AG09309 (cell line): ENCODE measurements at regions not wholly inside any gene's neighbourhood (a gene's known extent, or its start where the extent isn't known, plus 50 kb on each side); places are given as distances from the start of the nearest gene placed in this dataset.
"Not testable (repeated sequence)": the region's sequence is repeated elsewhere in the genome, so short reads cannot be mapped to it uniquely, and the experiment has no call there.

Source experiments
- DNase-seq: peaks from one replicate; pipeline ENCODE4 v3.0.0-alpha.2; 2010; ENCODE audit warnings: low read depth
- H3K4me3 ChIP-seq: 2 replicates; pipeline ENCODE4 v1.5.1; 2011; ENCODE audit warnings: mild to moderate bottlenecking, low read depth, low read length, moderate library complexity; ENCODE audit not compliant: control insufficient read depth
- CTCF ChIP-seq: IDR thresholded peaks from 2 replicates; pipeline ENCODE4 v1.5.1; 2011; ENCODE audit warnings: mild to moderate bottlenecking, low read depth, low read length, inconsistent platforms; ENCODE audit not compliant: insufficient read depth, control insufficient read depth; ENCODE audit errors: missing control alignments

- DNase-seq = no peak
- no peak for TF ChIP-seq CTCF
Measured at GRCh38 chr4:30181918-30182317, 538.3 kb upstream of the PCDH7 start.

GRCh38 chr4:30182786-30183185 lies 537.4 kb upstream of the PCDH7 start:
- no peak for TF ChIP-seq CTCF
- H3K4me3 ChIP-seq = no peak overlapping the region
- DNase-seq = no peak

More at GRCh38 chr4:30181918-30182317, 538.3 kb upstream of the PCDH7 start:
- H3K4me3 ChIP-seq = no peak overlapping the region

DNA sequence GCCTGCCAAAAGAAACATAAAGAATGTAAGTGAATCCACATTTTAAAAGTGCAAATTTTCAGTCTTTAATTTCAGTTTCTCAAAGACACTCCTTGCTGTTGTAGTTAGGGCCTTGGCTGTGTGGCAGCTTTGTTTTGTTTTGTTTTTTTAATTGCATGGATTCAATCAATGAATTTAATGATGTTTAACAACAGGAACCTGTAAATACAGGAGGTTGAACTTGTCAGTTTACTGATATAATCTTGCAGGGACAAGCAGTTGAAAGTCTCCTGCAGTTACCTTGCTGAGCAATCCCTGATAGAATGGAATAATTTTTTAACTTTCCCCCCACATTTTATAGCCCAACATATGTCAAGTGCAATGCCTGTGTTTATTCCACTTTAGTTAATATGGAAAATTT lies 528.3 kb upstream of the PCDH7 start:
- no peak for DNase-seq
- H3K4me3 ChIP-seq = no peak overlapping the region
- no peak for TF ChIP-seq CTCF

- no peak for TF ChIP-seq CTCF
- H3K4me3 ChIP-seq = no peak overlapping the region
- no peak for DNase-seq
Measured at GRCh38 chr4:30207389-30207788, 512.8 kb upstream of the PCDH7 start.

GRCh38 chr4:30208731-30209435 lies 511.3 kb upstream of the PCDH7 start:
- peak; percentile 4 for DNase-seq
- no peak overlapping the region for H3K4me3 ChIP-seq

DNA sequence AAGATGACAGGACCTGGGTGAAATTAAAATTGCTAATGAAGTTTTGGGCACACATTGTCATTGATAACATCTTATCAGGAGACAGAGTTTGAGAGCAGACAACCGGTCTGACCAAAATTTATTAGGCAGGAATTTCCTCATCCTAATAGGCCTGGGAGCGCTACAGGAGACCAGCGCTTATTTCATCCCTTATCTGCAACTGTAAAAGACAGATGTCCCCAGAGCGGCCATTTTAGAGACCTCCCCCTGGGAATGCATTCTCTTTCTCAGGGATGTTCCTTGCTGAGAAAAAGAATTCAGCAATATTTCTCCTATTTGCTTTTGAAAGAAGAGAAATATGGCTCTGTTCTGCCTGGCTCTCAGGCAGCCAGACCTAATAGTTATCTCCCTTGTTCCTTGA lies 504.2 kb upstream of the PCDH7 start:
- not testable (repeated sequence) for DNase-seq, H3K4me3 ChIP-seq

More at GRCh38 chr4:30208731-30209435, 511.3 kb upstream of the PCDH7 start:
- no peak for TF ChIP-seq CTCF

GRCh38 chr4:30245140-30245539 lies 475.0 kb upstream of the PCDH7 start:
- DNase-seq = no peak
- TF ChIP-seq CTCF = no peak
- no peak overlapping the region for H3K4me3 ChIP-seq
